Ovary (tissue), 3 donors: ENCODE measurements at regions not wholly inside any gene's neighbourhood (a gene's known extent, or its start where the extent isn't known, plus 50 kb on each side); places are given as distances from the start of the nearest gene placed in this dataset.

Experiments
- CTCF ChIP-seq, 3 donors: fragments of 450-650 bp in 2 of 3; fragments of 200-600 bp in 1 of 3; IDR thresholded peaks; one replicate each; pipeline versions ENCODE4 v1.5.1 to v1.8.0; 2016 to 2022; ENCODE audit warnings: antibody characterized with exemption in 3 of 3, mild to moderate bottlenecking in 1 of 3
- POLR2A ChIP-seq: fragments of 450-650 bp; IDR thresholded peaks from one replicate; pipeline ENCODE4 v1.6.1; 2017; ENCODE audit warnings: antibody characterized with exemption, mild to moderate bottlenecking, moderate library complexity
- donor health status: DM: no; HTN: no; CAD: no.

GRCh38 chr1:38671221-38671620 is 188.4 kb downstream of the RRAGC start:
- no peak for TF ChIP-seq CTCF (IDR thresholded peaks at IDR 0.05)
- TF ChIP-seq POLR2A = no peak
